Astrocyte (in vitro differentiated cells and primary cell): ENCODE measurements at regions not wholly inside any gene's neighbourhood (a gene's known extent, or its start where the extent isn't known, plus 50 kb on each side); places are given as distances from the start of the nearest gene placed in this dataset.

ENCODE experiments used
- CTCF ChIP-seq: IDR thresholded peaks from 2 replicates; pipeline ENCODE4 v1.5.1; 2011; ENCODE audit warnings: low read depth, mild to moderate bottlenecking, inconsistent platforms, low read length, moderate library complexity; ENCODE audit not compliant: insufficient read depth
- EZH2 ChIP-seq: IDR thresholded peaks from 2 replicates; pipeline ENCODE4 v1.6.1; 2012; ENCODE audit warnings: mild to moderate bottlenecking, low read length, inconsistent platforms; ENCODE audit not compliant: insufficient read depth

GRCh38 chr1:60255565-60255964, 182.0 kb upstream of the C1orf87 start:
- TF ChIP-seq EZH2, result no peak
- no peak for TF ChIP-seq CTCF
